Activated CD4-positive, alpha-beta T cell treated with anti-CD3 and anti-CD28 coated beads, Interleukin-2, amount 50 U/mL, for 48 hours (primary cell): ENCODE measurements at regions not wholly inside any gene's neighbourhood (a gene's known extent, or its start where the extent isn't known, plus 50 kb on each side); places are given as distances from the start of the nearest gene placed in this dataset.

Experiments used
- DNase-seq, 2 experiments: peaks; one replicate each; pipeline ENCODE4 v3.0.0-alpha.2; 2020

DNA sequence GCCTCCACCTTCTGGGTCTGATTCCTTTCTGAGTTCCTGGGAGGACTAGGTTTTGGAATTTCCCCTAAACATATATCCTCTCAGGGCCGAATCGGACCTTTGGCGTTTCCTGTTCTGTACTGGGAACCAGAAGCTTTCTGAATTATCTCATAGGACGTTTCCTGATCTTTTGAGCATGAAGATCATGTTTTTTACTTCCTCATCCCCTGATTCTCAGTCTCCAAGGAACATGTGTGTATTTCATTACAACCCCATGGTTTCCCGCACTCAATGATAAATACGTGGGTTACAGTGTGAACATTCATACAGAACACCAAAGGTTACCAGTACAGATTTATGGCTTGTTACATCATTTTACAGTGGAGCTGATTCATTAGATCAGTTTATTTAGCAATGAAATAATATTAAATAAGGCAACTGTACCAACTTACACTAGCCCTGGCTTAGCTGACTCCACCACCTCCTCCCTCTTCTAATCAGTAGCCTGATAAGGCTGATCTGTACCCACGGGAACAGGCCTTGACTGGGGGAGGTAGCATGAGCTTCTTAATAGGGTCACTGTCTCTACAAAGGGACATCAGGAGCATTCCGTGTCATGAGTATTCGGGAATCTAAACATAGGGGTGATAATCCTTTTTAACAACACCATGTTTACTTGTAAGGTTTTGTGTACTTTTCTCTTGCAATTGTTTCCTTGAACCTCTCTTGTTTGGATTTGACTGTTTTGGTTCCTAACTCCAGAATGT lies 57.8 kb upstream of the ERRFI1 start:
- no peak for DNase-seq

DNA sequence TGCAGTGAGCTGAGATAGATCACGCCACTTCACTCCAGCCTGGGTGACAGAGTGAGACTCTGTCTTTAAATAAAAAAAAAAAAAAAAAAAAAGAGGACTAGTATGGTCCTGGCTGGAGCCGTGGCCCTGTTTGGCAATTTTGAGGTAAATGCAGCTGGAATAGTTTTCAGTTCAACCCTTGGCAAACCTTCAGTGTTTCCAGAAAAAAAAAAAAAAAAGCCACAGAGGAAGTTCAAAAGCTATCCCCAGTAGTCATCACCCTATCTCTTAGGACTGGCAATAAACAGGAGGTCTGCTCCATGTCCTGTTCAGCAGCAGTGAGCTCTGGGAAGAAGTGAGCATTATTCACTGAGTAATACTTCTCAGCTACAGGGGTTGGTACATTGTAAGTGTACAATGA lies 56.8 kb upstream of the ERRFI1 start:
- DNase-seq = no peak

DNA sequence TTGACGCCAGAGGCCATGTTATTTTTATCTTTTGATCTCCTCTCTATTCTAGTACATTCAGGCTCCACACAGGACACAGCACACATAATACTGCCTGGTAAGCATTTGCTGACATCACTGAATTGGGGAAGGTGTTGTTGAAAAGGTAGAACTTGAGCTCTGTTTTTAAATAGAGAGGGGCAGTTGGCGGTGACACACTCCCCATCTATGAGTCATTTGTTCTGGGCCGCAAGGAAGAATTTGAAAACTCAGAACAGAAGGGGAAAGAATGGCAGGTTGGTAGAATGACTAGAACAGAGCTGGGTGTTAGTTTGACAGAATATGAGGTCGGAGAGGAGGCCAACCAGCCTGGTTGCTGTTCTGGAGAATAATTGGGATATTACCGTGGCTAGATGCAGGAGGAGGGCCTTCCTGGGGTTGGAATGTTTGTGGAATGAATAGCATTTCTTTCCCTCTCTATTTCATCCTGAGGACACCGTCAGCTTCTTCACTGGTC lies 52.1 kb upstream of the ERRFI1 start:
- DNase-seq = no peak

DNA sequence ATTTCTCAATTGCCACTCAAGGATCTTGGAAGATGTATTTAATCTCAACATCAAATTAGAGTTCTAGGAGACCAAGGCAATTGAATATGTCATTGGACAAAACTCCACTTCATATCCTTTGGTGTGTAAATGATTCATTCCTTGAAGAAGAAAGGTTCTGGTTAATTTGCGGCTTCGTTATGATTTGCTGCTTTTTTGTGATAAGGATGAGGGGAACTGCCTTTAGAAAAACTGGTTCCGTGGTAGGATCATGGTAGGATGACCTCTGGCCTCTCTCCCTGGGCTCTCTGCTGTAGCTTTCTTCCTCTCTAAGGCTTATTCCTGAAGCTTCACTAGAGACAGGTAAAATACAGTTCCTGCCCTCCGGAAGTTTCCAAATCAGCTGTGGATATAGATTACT lies 51.5 kb upstream of the ERRFI1 start:
- DNase-seq = no peak

DNA sequence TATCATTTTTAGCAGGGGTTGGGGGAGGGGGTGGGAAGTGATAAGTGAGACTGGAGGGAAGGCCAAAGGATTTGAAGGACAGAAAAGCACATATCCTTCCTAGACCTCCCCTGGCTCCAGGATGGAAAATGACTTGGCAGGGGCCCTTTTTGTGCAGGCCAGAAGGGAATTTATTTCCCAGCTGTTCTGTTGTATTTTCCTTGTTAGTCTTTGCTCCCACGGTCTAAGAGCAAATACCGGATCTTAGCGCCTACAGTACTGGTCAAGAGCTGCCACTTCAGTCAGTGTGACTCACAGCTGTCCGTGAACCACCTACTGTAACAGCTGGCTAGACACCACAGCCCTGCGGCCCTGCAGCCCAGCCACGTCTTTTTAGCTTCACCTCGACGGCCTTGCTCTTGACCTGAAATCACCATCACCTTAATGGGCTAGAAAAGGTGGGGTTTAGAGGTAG lies 51.0 kb upstream of the ERRFI1 start:
- no peak for DNase-seq

DNA sequence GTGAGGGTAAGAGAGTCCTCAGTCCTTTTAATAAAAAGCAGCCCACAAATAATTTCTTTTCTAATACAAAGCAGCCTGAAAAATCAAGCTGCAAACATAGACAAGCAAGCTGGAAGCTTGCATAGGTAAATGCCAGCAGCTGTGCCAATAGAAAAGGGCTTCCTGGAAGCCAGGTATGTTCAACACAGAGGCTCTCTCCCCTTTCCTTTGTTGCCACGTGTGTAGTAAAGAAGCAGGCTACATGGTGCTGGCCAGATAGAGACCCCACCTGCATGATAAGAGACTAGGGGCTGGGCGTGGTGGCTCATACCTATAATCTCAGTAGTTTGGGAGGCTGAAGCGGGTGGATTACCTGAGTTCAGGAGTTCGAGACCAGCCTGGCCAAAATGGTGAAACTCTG lies 50.1 kb upstream of the ERRFI1 start:
- DNase-seq = no peak
